C4-2B (cell line): ENCODE measurements at regions not wholly inside any gene's neighbourhood (a gene's known extent, or its start where the extent isn't known, plus 50 kb on each side); places are given as distances from the start of the nearest gene placed in this dataset.

Experiments
- ZFX ChIP-seq: fragments of 450-650 bp; IDR thresholded peaks from 2 replicates; pipeline ENCODE4 v1.6.1; 2017
- TF ChIP-seq, protein P1 (sequence below): fragments of 450-650 bp; conservative IDR thresholded peaks from 2 replicates; pipeline ENCODE4 v1.5.1; 2017; ENCODE audit warnings: mild to moderate bottlenecking

DNA sequence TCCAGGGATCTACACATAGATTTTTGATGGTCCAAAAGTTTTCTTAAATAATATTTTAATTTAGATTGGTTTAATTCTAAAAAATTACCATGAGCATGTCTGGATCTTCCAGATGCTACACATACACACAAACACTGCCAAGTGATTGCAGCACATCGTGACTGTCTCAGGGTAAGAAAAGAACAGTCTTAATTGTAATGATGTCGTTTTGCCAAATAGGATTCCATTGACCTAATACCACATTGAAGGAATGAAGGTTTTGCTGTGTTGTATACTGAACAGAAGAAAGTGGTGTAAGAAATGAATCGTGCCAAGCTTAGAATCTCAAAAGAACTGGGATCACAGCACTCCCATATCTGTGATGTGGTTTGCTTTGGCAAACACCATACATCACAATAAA lies 633.3 kb upstream of the CAMK1G start:
- TF ChIP-seq, protein P1, sequence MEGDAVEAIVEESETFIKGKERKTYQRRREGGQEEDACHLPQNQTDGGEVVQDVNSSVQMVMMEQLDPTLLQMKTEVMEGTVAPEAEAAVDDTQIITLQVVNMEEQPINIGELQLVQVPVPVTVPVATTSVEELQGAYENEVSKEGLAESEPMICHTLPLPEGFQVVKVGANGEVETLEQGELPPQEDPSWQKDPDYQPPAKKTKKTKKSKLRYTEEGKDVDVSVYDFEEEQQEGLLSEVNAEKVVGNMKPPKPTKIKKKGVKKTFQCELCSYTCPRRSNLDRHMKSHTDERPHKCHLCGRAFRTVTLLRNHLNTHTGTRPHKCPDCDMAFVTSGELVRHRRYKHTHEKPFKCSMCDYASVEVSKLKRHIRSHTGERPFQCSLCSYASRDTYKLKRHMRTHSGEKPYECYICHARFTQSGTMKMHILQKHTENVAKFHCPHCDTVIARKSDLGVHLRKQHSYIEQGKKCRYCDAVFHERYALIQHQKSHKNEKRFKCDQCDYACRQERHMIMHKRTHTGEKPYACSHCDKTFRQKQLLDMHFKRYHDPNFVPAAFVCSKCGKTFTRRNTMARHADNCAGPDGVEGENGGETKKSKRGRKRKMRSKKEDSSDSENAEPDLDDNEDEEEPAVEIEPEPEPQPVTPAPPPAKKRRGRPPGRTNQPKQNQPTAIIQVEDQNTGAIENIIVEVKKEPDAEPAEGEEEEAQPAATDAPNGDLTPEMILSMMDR = no peak
- no peak for TF ChIP-seq ZFX
